ENCODE measurements at regions not wholly inside any gene's neighbourhood (a gene's known extent, or its start where the extent isn't known, plus 50 kb on each side); places are given as distances from the start of the nearest gene placed in this dataset.

DNA sequence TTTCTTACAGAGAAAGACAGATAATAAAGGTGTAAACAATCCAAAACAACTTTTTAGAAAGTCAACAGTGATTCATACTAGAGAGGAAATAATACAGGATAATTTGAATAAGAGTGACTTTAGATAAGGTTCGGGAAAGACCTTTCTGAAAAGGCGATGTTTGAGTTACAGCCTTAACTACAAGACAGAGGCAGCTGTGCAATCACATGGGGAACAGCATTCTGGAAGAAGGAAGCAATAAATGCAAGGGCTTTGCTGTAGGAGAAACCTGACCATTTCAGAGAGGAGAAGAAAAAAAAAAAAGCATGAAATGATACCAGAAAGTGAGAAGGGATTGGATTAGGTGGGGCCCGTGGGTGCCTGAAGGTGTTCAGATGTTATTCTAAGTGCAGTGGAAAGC, 200.6 kb upstream of the ATP11B start:
- no peak for TF ChIP-seq POLR2A (IDR thresholded peaks at IDR 0.05; ENCODE audit: low read depth, low read length)
- TF ChIP-seq TAF1 (IDR thresholded peaks at IDR 0.05; ENCODE audit: low read depth, low read length), result no peak
- no peak for TF ChIP-seq POLR2AphosphoS5 (IDR thresholded peaks at IDR 0.05; ENCODE audit: low read depth, low read length)
- TF ChIP-seq SPI1 (IDR thresholded peaks at IDR 0.05; ENCODE audit: low read depth, low read length), result no peak
- TF ChIP-seq PAX5 (IDR thresholded peaks at IDR 0.05; ENCODE audit: insufficient read depth, low read length, severe bottlenecking), result no peak
